Smooth muscle cell (in vitro differentiated cells): ENCODE measurements at regions not wholly inside any gene's neighbourhood (a gene's known extent, or its start where the extent isn't known, plus 50 kb on each side); places are given as distances from the start of the nearest gene placed in this dataset.

Source experiments
- DNase-seq: peaks from one replicate; lab custom pipeline; 2025; ENCODE audit not compliant: unreplicated experiment; lab: John Stamatoyannopoulos, UW
- H2AFZ ChIP-seq: fragments of 200-600 bp; sonication (generic); 2 replicates; pipeline ENCODE4 v1.6.0; 2016; ENCODE audit warnings: antibody characterized with exemption, low read depth, mild to moderate bottlenecking
- H3F3A ChIP-seq: fragments of 200-600 bp; sonication (generic); 2 replicates; pipeline ENCODE4 v1.6.0; 2017; ENCODE audit warnings: antibody characterized with exemption, low read depth
- H3K27ac ChIP-seq: fragments of 200-600 bp; sonication (generic); 2 replicates; pipeline ENCODE4 v1.5.1; 2016; ENCODE audit warnings: low read depth, mild to moderate bottlenecking
- H3K27me3 ChIP-seq: fragments of 200-600 bp; sonication (generic); 2 replicates; pipeline ENCODE4 v1.6.1; 2016; ENCODE audit warnings: low read depth, mild to moderate bottlenecking
- H3K36me3 ChIP-seq: fragments of 200-600 bp; sonication (generic); 2 replicates; pipeline ENCODE4 v1.5.1; 2016; ENCODE audit warnings: low read depth
- H3K4me1 ChIP-seq: fragments of 200-600 bp; sonication (generic); 2 replicates; pipeline ENCODE4 v1.5.1; 2016; ENCODE audit warnings: low read depth
- H3K4me2 ChIP-seq: fragments of 200-600 bp; sonication (generic); 2 replicates; pipeline ENCODE4 v1.6.0; 2016; ENCODE audit warnings: mild to moderate bottlenecking
- H3K4me3 ChIP-seq: fragments of 200-600 bp; sonication (generic); 2 replicates; pipeline ENCODE4 v1.5.1; 2016; ENCODE audit warnings: mild to moderate bottlenecking
- H3K79me2 ChIP-seq: fragments of 200-600 bp; sonication (generic); 2 replicates; pipeline ENCODE4 v1.6.0; 2016; ENCODE audit warnings: low read depth, mild to moderate bottlenecking
- H3K9ac ChIP-seq: fragments of 200-600 bp; sonication (generic); 2 replicates; pipeline ENCODE4 v1.6.0; 2016; ENCODE audit warnings: low read depth
- H3K9me3 ChIP-seq: fragments of 200-600 bp; sonication (generic); replicated peaks from 2 replicates; pipeline ENCODE4 v1.5.1; 2016; ENCODE audit warnings: low read depth
- H4K20me1 ChIP-seq: fragments of 200-600 bp; sonication (generic); 2 replicates; pipeline ENCODE4 v1.6.0; 2016; ENCODE audit warnings: low read depth
- whole genome bisulfite sequencing: methylation state at CpG from one replicate; pipeline ENCODE4 v1.1.7; 2016; ENCODE audit warnings: low lambda C conversion rate; 5-methylcytosine and 5-hydroxymethylcytosine counted together
- TF ChIP-seq, protein P1 (sequence below): fragments of 200-600 bp; sonication (generic); IDR thresholded peaks from 2 replicates; pipeline ENCODE4 v1.5.1; 2017; ENCODE audit warnings: borderline replicate concordance, mild to moderate bottlenecking, antibody characterized with exemption; ENCODE audit not compliant: insufficient read depth, poor library complexity, severe bottlenecking

DNA sequence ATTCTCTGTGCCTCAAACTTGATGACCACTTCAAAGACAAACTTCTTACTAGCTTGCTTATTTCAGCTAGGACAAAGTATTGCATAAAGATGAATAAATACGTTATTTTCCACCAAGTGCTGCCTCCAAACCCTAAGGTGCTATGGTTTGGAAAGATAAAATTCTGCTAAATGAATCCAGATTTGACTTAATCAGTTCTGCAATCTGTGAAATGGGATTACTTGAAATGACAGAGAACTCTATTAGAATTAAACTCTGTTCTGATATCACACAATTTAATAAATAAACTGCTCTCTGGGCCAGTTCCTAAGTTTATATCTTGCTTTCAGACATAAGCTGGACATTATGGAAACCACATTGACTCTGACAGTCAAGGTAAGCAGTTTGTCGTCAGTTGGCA, 338.8 kb upstream of the SEMA6D start:
- H3K79me2 ChIP-seq = no peaks in the 10 kb centered on the region
- 49% methylated on average over 2 of the region's 2 CpGs for WGBS
- H3K4me3 ChIP-seq = no peak overlapping the region
- peaks cover under 1% of the 10 kb centered on the region for H3K4me1 ChIP-seq
- H3K4me2 ChIP-seq = no peak overlapping the region
- H3K36me3 ChIP-seq = no peaks in the 10 kb centered on the region
- H2AFZ ChIP-seq = no peak overlapping the region
- no peak overlapping the region for H3K27ac ChIP-seq
- TF ChIP-seq, protein P1, sequence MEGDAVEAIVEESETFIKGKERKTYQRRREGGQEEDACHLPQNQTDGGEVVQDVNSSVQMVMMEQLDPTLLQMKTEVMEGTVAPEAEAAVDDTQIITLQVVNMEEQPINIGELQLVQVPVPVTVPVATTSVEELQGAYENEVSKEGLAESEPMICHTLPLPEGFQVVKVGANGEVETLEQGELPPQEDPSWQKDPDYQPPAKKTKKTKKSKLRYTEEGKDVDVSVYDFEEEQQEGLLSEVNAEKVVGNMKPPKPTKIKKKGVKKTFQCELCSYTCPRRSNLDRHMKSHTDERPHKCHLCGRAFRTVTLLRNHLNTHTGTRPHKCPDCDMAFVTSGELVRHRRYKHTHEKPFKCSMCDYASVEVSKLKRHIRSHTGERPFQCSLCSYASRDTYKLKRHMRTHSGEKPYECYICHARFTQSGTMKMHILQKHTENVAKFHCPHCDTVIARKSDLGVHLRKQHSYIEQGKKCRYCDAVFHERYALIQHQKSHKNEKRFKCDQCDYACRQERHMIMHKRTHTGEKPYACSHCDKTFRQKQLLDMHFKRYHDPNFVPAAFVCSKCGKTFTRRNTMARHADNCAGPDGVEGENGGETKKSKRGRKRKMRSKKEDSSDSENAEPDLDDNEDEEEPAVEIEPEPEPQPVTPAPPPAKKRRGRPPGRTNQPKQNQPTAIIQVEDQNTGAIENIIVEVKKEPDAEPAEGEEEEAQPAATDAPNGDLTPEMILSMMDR = no peak
- no peak overlapping the region for H3K9ac ChIP-seq
- H3K27me3 ChIP-seq = no peaks in the 10 kb centered on the region
- no peaks in the 10 kb centered on the region for H3K9me3 ChIP-seq
- H3F3A ChIP-seq = peaks cover 5% of the 10 kb centered on the region
- DNase-seq = no peak
- no peaks in the 10 kb centered on the region for H4K20me1 ChIP-seq

- H3K27me3 ChIP-seq = no peaks in the 10 kb centered on the region
- no peaks in the 10 kb centered on the region for H3K79me2 ChIP-seq
- peaks cover 11% of the 10 kb centered on the region for H3F3A ChIP-seq
- DNase-seq = no peak
- H2AFZ ChIP-seq = no peak overlapping the region
- peak overlapping the region; percentile 74 for H3K27ac ChIP-seq
- no peaks in the 10 kb centered on the region for H4K20me1 ChIP-seq
- no peak overlapping the region for H3K9ac ChIP-seq
- TF ChIP-seq, protein P1 = no peak
- H3K4me1 ChIP-seq = peaks cover 15% of the 10 kb centered on the region
- H3K36me3 ChIP-seq = no peaks in the 10 kb centered on the region
- H3K9me3 ChIP-seq = no peaks in the 10 kb centered on the region
- H3K4me2 ChIP-seq = peak overlapping the region; percentile 67
- no peak overlapping the region for H3K4me3 ChIP-seq
- 77% methylated on average over 5 of the region's 5 CpGs for WGBS
These were observed 334.2 kb upstream of the SEMA6D start for GRCh38 chr15:47383102-47383501.

GRCh38 chr15:47383801-47384200, 333.5 kb upstream of the SEMA6D start:
- TF ChIP-seq, protein P1 = no peak
- 73% methylated on average over 3 of the region's 3 CpGs for WGBS
- H3F3A ChIP-seq = peaks cover 11% of the 10 kb centered on the region
- no peaks in the 10 kb centered on the region for H3K79me2 ChIP-seq
- H3K27ac ChIP-seq = peak overlapping the region; percentile 74
- H3K4me3 ChIP-seq = no peak overlapping the region
- no peak overlapping the region for H2AFZ ChIP-seq
- no peaks in the 10 kb centered on the region for H3K9me3 ChIP-seq
- H4K20me1 ChIP-seq = no peaks in the 10 kb centered on the region
- H3K9ac ChIP-seq = peak overlapping the region; percentile 26
- H3K4me1 ChIP-seq = peaks cover 15% of the 10 kb centered on the region
- no peak for DNase-seq
- no peaks in the 10 kb centered on the region for H3K27me3 ChIP-seq
- H3K36me3 ChIP-seq = no peaks in the 10 kb centered on the region
- H3K4me2 ChIP-seq = peak overlapping the region; percentile 67

- Histone ChIP-seq H3F3A (peaks cover 11% of the 10 kb centered on the region), H3K79me2 (no peaks in the 10 kb centered on the region), H3K27ac (peak overlapping the region; percentile 74), H3K9me3 (no peaks in the 10 kb centered on the region), H3K27me3 (no peaks in the 10 kb centered on the region), H3K4me3 (no peak overlapping the region), H2AFZ (no peak overlapping the region), H3K4me2 (peak overlapping the region; percentile 67), H3K36me3 (no peaks in the 10 kb centered on the region), H4K20me1 (no peaks in the 10 kb centered on the region), H3K9ac (peak overlapping the region; percentile 26), H3K4me1 (peaks cover 15% of the 10 kb centered on the region)
- 22% methylated on average over 4 of the region's 4 CpGs for WGBS
- TF ChIP-seq, protein P1 = no peak
- peak; percentile 12 for DNase-seq
These were observed 333.0 kb upstream of the SEMA6D start for GRCh38 chr15:47384341-47384740.
